Left ventricle myocardium superior (tissue), 1 donor: ENCODE measurements at regions not wholly inside any gene's neighbourhood (a gene's known extent, or its start where the extent isn't known, plus 50 kb on each side); places are given as distances from the start of the nearest gene placed in this dataset.

Experiments used
- ATAC-seq: fragments of 200-7000 bp; cut with Tn5 transposase; one replicate; pipeline ENCODE4 v1.9.1; 2020; ENCODE audit warnings: mild to moderate bottlenecking, moderate library complexity
- DNase-seq: peaks from one replicate; pipeline ENCODE4 v3.0.0-alpha.2; 2020
- intact Hi-C: fragments of 100-400 bp; cut with micrococcal nuclease; formaldehyde crosslinking; loops from one replicate; pipeline ENCODE4 v1.11.0; 2022
- donor health status: DM: no; HTN: yes; CAD: no; lungs with severe emphysema.

DNA sequence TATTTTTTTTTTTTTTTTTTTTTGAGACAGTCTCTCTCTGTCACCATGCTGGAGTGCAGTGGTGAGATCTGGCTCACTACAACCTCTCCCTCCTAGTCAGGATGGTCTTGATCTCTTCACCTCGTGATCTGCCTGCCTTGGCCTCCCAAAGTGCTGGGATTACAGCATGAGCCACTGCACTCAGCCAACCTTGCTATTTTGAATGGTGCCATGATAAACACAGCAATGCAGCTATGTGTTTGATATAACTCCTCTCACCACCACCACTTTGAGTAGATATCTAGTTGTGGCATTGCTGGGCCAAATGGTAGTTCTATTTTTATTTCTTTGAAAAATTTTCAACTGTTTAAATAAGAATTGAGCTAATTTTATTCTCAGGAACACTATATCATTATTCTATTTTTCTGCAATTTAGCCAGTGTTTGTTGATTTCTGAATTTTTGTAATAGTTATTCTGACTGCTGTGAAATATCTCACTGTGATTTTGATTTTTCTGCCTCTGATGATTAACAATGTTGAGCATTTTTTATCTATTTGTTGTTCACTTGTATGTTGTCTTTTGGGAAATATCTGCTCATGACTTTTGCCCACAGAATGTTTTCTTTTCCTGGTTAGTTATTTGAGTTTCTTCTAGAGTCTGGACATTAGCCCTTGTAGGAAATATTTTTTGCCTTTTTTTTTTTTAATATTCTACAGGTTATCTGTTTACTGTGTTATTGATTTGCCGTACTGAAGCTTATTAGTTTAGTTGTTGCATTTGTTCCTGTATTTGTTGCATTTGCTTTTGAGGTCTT is 257.5 kb upstream of the RBMY1B start:
- ATAC-seq (peak; percentile 75), DNase-seq (peak; percentile 21)
- intact Hi-C loops: no loop called here

DNA sequence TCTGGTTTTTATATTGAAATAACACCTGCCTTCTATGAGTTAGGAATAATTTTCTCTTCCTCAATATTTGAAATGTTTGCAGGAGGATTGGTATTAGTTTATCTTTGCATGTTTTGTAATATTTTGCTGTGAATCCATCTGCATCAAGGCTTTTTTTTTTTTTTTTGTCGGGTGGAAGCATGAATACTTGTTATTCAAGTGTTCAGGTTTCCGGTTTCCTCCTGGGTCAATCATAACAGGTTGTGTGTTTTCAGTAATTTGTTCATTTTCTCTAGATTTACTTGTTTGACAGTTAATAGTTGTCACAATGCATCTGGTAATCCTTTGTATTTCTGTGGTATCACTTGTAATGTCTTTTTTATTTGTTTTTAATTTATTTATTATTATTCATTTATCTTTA is 256.7 kb upstream of the RBMY1B start:
- intact Hi-C loops: no loop called here
- no peak for ATAC-seq
- no peak for DNase-seq

DNA sequence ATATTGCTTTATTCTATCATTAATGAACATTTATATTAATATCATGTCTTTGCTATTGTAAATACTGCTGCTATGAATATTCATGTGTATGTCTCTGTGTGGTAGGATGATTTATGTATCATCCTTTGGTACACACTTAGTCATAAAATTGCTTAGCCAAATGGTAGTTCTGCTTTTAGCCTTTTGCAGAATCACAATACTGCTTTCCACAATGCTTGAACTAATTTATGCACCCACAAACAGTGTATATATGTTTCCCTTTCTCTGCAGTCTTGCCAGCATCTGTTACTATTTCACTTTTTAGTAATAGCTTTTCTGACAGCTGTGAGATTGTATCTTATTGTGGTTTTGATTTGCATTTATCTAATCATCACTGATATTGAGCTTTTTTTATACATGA is 254.3 kb upstream of the RBMY1B start:
- no peak for ATAC-seq
- intact Hi-C loops: no loop called here
- DNase-seq: no peak

DNA sequence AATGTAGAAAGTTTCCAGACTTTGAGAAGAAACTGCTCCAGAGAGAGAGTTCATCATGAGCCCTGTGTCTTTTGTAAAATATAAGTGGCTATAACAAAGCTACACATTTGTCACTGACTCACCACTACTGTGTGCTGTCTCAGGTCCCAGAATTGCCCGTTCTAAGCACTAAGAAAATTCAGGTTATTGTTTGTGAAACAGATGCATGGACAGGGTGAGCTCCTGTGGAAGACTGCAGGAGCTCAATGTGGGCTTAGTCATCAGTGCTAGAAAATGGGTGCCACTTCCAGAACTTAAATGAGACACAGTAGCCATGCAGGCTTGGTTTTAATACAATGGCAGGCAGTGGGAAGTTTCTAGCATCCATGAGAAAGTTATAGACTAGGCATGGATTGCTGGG is 251.4 kb upstream of the RBMY1B start:
- DNase-seq (no peak), ATAC-seq (no peak)
- intact Hi-C loops: no loop called here

DNA sequence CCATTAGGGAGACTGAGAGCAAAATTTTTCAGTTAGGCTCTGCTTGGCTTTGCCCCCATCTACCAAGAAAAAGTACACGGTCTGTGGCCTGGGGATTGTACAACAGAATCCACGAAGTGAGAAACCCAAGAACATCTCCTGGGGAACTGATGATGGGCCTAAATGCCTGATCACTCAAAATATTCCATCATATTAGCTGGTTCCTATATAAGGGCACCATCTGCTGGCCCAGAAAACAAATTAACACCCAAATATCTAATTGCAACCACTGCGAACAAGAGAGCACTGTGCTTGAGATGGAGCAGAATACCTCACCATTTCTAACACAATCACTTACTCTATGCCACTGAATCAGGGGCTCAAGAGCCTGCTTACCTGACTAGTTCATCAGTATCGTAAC is 250.8 kb upstream of the RBMY1B start:
- intact Hi-C loops: no loop called here
- no peak for ATAC-seq
- no peak for DNase-seq

DNA sequence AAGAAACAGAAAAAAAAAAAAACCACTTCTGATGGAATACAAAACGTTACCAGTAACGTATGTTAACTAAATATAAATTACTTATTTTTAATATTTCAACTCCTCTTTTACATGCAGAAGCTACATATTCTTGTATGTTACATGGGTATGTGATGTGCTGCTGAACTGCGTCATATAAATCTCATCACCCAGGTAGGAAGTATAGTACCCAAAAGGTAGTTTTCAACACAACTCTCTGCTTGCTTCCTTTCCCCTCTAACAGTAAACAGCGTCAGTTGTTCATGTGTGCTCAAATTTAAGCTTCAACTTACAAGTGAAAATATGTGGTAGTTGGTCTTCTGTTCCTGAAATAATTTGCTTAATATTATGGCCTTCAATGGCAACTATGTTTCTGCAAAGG is 250.0 kb upstream of the RBMY1B start:
- no peak for DNase-seq
- no peak for ATAC-seq
- intact Hi-C loops: no loop called here

DNA sequence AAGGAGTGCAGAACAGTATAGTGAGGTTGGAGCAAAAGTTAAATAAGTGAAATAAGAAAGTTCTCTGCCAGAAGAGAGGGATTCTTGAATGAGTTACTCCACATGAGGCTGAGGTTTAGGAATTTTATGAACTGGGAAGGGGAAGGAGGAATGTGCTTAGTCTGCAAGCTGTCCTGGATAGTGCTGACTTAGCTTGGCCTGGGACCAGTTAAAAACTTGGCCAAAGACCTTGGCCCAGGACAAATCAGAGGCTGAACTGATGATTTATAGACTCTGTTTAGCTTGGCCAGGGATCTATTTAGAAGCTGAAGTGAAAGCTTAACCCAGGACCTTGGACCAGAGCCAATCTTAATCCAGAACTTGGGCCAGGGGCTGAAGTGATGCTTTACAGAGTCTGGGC is 244.4 kb upstream of the RBMY1B start:
- DNase-seq: peak; percentile 31
- ATAC-seq: peak; percentile 96
- intact Hi-C loops: no loop called here

DNA sequence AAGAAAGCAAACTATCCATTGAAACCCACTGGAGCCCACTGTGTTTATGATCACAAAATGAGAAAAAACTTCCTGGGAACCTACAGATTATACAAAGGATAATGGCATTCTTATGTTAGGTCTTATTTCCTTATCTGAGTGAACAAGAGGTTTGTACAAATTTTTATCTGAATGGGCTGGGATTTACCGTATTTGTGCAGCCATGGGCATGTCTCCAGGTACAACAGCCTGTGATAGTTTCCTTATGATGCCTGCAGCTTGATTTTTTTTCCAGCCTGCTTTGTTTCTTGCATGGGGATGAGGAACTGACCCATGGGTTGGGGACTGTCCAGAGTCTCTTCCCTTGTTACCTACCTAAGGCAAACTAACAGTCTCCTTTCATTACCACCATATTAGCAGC is 244.0 kb upstream of the RBMY1B start:
- DNase-seq: no peak
- intact Hi-C loops: no loop called here
- ATAC-seq: peak; percentile 79

DNA sequence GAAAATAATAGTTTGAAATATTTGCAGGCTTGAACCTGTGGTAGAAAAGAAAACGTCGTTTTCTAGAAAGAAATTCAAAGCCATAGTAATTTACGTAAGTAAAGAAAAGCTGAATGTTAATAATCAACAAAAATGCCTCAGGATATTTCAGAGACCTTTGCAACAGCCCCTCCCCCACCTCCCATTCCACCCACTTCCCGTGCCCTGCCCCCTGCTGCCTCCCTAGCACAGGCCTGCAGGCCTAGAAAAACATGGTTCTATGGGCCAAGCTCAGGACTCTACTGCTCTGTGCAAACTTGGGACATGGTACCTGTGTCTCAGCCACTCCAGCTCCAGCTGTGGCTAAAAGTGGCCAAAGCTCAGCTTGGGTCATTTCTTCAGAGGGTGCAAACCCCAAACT is 223.4 kb upstream of the RBMY1B start:
- intact Hi-C loops: no loop called here
- ATAC-seq: no peak
- no peak for DNase-seq

DNA sequence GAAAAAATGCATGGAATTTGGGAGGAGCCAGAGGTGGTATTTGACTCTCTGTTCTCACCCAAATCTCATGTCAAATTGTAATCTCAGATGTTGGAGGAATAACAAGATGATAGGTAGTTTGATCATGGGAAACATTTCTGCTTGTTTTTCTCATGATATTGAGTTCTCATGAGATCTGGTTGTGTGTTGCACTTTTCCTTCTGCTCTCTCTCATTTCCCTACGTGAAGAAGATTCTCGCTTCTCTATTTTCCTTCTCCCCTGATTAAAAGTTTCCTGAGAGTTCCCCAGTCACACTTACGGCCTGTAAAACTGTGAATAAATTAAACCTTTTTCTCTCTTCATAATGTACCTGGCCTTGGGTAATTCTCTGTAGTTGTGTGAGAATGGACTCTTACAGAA is 222.2 kb upstream of the RBMY1B start:
- no peak for DNase-seq
- ATAC-seq: no peak
- intact Hi-C loops: no loop called here

DNA sequence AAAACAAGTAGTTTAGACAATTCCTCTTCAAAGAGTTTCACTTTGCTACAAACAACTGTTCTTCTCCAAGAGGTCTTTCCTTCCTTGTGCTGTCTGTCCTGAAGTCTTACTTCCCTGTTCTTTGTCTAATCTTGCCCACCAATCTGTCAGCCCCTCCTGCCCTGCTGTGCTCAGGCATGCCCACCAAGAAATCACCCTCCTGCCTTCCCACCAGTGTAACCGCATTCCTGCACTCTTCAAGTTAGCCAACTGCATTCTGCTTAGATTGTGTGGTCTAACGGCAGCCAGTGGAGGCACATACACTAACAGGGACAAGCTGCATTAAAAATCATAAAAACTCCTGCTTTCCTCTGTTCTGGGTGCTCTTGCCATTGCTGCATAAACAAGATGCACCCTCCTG is 215.9 kb upstream of the RBMY1B start:
- ATAC-seq (no peak), DNase-seq (no peak)
- intact Hi-C loops: no loop called here

DNA sequence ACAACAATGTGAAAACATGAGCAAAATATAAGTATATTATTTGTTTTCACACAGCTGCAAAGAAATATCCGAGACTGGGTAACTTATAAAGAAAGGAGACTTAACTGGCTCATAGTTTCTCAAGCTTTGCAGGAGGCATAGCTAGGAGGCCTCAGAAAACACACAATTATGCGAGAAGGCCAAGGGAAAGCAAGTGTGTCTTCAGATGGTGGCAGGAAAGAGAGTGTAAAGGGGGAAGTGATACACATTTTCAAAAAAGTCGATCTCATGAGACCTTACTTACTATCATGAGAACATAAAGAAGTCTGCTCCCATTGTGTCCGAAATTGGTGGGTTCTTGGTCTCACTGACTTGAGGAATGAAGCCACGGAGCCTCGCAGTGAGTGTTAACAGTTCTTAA is 208.9 kb upstream of the RBMY1B start:
- DNase-seq: no peak
- intact Hi-C loops: no loop called here
- ATAC-seq: no peak

DNA sequence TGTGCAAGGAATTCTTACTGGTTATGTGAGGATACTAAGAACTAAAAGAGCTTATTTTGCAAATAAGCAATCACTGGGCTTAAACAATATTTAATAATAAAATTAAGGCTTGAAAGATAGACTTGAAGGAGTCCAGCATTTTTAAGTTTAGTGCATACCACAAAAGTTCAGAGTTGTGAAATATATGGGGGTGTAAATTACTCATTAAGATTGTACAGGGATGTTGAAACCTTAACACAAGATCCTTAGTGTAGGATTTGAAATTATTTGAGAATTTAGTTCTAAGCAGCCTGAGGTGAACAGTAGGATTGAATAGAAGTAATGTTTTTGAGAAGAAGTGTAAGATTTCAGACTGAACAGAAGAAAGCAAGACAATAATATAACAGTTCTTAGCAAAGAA is 195.8 kb upstream of the RBMY1B start:
- no peak for DNase-seq
- intact Hi-C loops: no loop called here
- no peak for ATAC-seq
